ENCODE measurements at regions not wholly inside any gene's neighbourhood (a gene's known extent, or its start where the extent isn't known, plus 50 kb on each side); places are given as distances from the start of the nearest gene placed in this dataset.

GRCh38 chr1:58862728-58863385 lies 79.0 kb upstream of the JUN start:
- no peak for DNase-seq

GRCh38 chr1:58864654-58865053 lies 80.8 kb upstream of the JUN start:
- DNase-seq, result no peak

GRCh38 chr1:58866578-58866977 lies 82.7 kb upstream of the JUN start:
- no peak for DNase-seq

- no peak for DNase-seq
Measured at GRCh38 chr1:58869638-58870297, 85.9 kb upstream of the JUN start.

GRCh38 chr1:58870298-58870676 lies 86.4 kb upstream of the JUN start:
- peak; percentile 57 for DNase-seq

- DNase-seq, result no peak
Measured at GRCh38 chr1:58874342-58874741, 90.5 kb upstream of the JUN start.

GRCh38 chr1:58874757-58875755 lies 91.2 kb upstream of the JUN start:
- no peak for DNase-seq

- no peak for DNase-seq
Measured at GRCh38 chr1:58879464-58879863, 95.6 kb upstream of the JUN start.

- no peak for DNase-seq
Measured at GRCh38 chr1:58880592-58880991, 96.7 kb upstream of the JUN start.

GRCh38 chr1:58881471-58881994 lies 97.7 kb upstream of the JUN start:
- DNase-seq, result no peak

- DNase-seq, result no peak
Measured at GRCh38 chr1:58882322-58882948, 98.6 kb upstream of the JUN start.

GRCh38 chr1:58883037-58883887 lies 99.4 kb upstream of the JUN start:
- no peak for DNase-seq

GRCh38 chr1:58883888-58884482 lies 100.1 kb upstream of the JUN start:
- no peak for DNase-seq

- DNase-seq, result no peak
Measured at GRCh38 chr1:58884706-58885661, 101.1 kb upstream of the JUN start.

GRCh38 chr1:58885998-58886397 lies 102.2 kb upstream of the JUN start:
- DNase-seq, result no peak

GRCh38 chr1:58886611-58887010 lies 102.8 kb upstream of the JUN start:
- DNase-seq, result no peak

GRCh38 chr1:58887059-58887458 lies 103.2 kb upstream of the JUN start:
- DNase-seq, result no peak

- DNase-seq, result no peak
Measured at GRCh38 chr1:58888833-58889232, 105.0 kb upstream of the JUN start.

GRCh38 chr1:58890113-58890512 lies 106.3 kb upstream of the JUN start:
- DNase-seq, result no peak

- no peak for DNase-seq
Measured at GRCh38 chr1:58890609-58891008, 106.8 kb upstream of the JUN start.
